HEK293 (cell line): ENCODE measurements at regions not wholly inside any gene's neighbourhood (a gene's known extent, or its start where the extent isn't known, plus 50 kb on each side); places are given as distances from the start of the nearest gene placed in this dataset.

ENCODE experiments used
- CTCF ChIA-PET: fragments of 350-600 bp; formaldehyde crosslinking; extraction: SDS; loops from one replicate; lab custom pipeline; 2021; ENCODE audit warnings: antibody characterized with exemption; lab: Yijun Ruan, JAX
- POLR2A ChIA-PET: fragments of 300-600 bp; formaldehyde crosslinking; extraction: SDS; loops from one replicate; lab custom pipeline; 2020; ENCODE audit warnings: antibody characterized with exemption, inconsistent platforms; lab: Yijun Ruan, JAX
- H3K27ac ChIP-seq: fragments of 200-500 bp; sonication (Bioruptor generic); 2 replicates; pipeline ENCODE4 v1.5.1; 2014; ENCODE audit warnings: low read depth, low read length, control low read depth, inconsistent platforms; ENCODE audit errors: extremely low read depth
- H3K36me3 ChIP-seq, 2 experiments: fragments of 200-500 bp in 1 of 2; sonication (Bioruptor generic) in 1 of 2; 1 replicate in 1 of 2; 2 replicates in 1 of 2; pipeline ENCODE4 v1.5.1; 2014 to 2017; ENCODE audit warnings: inconsistent platforms in 2 of 2, low read length in 2 of 2; ENCODE audit not compliant: control insufficient read depth in 2 of 2, insufficient read depth in 1 of 2
- H3K4me1 ChIP-seq: fragments of 200-500 bp; sonication (Bioruptor generic); 2 replicates; pipeline ENCODE4 v1.5.1; 2014; ENCODE audit warnings: mild to moderate bottlenecking, low read length, inconsistent platforms; ENCODE audit not compliant: control insufficient read depth, insufficient read depth
- H3K4me3 ChIP-seq: 2 replicates; pipeline ENCODE4 v1.5.1; 2011; ENCODE audit warnings: low read depth, mild to moderate bottlenecking, control low read depth, low read length, moderate library complexity
- H3K9me3 ChIP-seq: fragments of 200-500 bp; sonication (Bioruptor generic); 2 replicates; pipeline ENCODE4 v1.5.1; 2014; ENCODE audit warnings: low read depth, low read length, inconsistent platforms; ENCODE audit not compliant: control insufficient read depth, insufficient read depth
- BCL11A ChIP-seq: fragments of 450-650 bp; formaldehyde crosslinking; IDR thresholded peaks from 2 replicates; pipeline ENCODE4 v1.5.1; 2016; ENCODE audit warnings: low read depth, missing biosample characterization, missing genetic modification characterization
- KLF17 ChIP-seq: fragments of 450-650 bp; formaldehyde crosslinking; IDR thresholded peaks from 2 replicates; pipeline ENCODE4 v1.5.1; 2016; ENCODE audit warnings: missing biosample characterization, missing genetic modification characterization
- PRDM6 ChIP-seq: fragments of 450-650 bp; formaldehyde crosslinking; IDR thresholded peaks from 2 replicates; pipeline ENCODE4 v1.5.1; 2017; ENCODE audit warnings: missing biosample characterization, missing genetic modification characterization
- ZNF114 ChIP-seq: fragments of 450-650 bp; formaldehyde crosslinking; IDR thresholded peaks from 2 replicates; pipeline ENCODE4 v1.5.0; 2017; ENCODE audit warnings: missing biosample characterization, missing genetic modification characterization
- ZNF132 ChIP-seq: fragments of 450-650 bp; formaldehyde crosslinking; IDR thresholded peaks from 2 replicates; pipeline ENCODE4 v1.5.1; 2017; ENCODE audit warnings: missing biosample characterization, missing genetic modification characterization, borderline replicate concordance
- ZNF140 ChIP-seq: fragments of 450-650 bp; formaldehyde crosslinking; IDR thresholded peaks from 2 replicates; pipeline ENCODE4 v1.5.1; 2016; ENCODE audit warnings: missing biosample characterization, missing genetic modification characterization
- ZNF16 ChIP-seq: fragments of 450-650 bp; formaldehyde crosslinking; IDR thresholded peaks from 2 replicates; pipeline ENCODE4 v1.5.1; 2016; ENCODE audit warnings: low read depth, missing biosample characterization, missing genetic modification characterization
- ZNF223 ChIP-seq: fragments of 450-650 bp; formaldehyde crosslinking; IDR thresholded peaks from 2 replicates; pipeline ENCODE4 v1.5.1; 2016; ENCODE audit warnings: missing biosample characterization, missing genetic modification characterization
- ZNF24 ChIP-seq: fragments of 450-650 bp; formaldehyde crosslinking; IDR thresholded peaks from 2 replicates; pipeline ENCODE4 v1.5.1; 2016; ENCODE audit warnings: missing biosample characterization, missing genetic modification characterization
- ZNF341 ChIP-seq: fragments of 450-650 bp; formaldehyde crosslinking; IDR thresholded peaks from 2 replicates; pipeline ENCODE4; 2016; ENCODE audit warnings: low read depth, missing biosample characterization, missing genetic modification characterization
- ZNF404 ChIP-seq: fragments of 450-650 bp; formaldehyde crosslinking; IDR thresholded peaks from 2 replicates; pipeline ENCODE4 v1.5.1; 2017; ENCODE audit warnings: missing biosample characterization, missing genetic modification characterization
- ZNF416 ChIP-seq: fragments of 450-650 bp; formaldehyde crosslinking; IDR thresholded peaks from 2 replicates; pipeline ENCODE4 v1.5.1; 2016; ENCODE audit warnings: missing biosample characterization, missing genetic modification characterization
- ZNF514 ChIP-seq: fragments of 450-650 bp; formaldehyde crosslinking; IDR thresholded peaks from 2 replicates; pipeline ENCODE4 v1.5.1; 2016; ENCODE audit warnings: missing biosample characterization, missing genetic modification characterization
- ZNF555 ChIP-seq: fragments of 450-650 bp; formaldehyde crosslinking; conservative IDR thresholded peaks from 2 replicates; pipeline ENCODE4 v1.5.1; 2017; ENCODE audit warnings: missing biosample characterization, mild to moderate bottlenecking, missing genetic modification characterization, inconsistent platforms
- ZNF610 ChIP-seq: fragments of 450-650 bp; formaldehyde crosslinking; IDR thresholded peaks from 2 replicates; pipeline ENCODE4 v1.5.1; 2016; ENCODE audit warnings: missing biosample characterization, missing genetic modification characterization, borderline replicate concordance
- ZNF704 ChIP-seq: fragments of 450-650 bp; formaldehyde crosslinking; IDR thresholded peaks from 2 replicates; pipeline ENCODE4 v1.5.1; 2016; ENCODE audit warnings: missing biosample characterization, missing genetic modification characterization
- ZNF747 ChIP-seq: fragments of 450-650 bp; formaldehyde crosslinking; IDR thresholded peaks from 2 replicates; pipeline ENCODE4 v1.5.1; 2016; ENCODE audit warnings: missing biosample characterization, missing genetic modification characterization
- ZNF76 ChIP-seq: fragments of 450-650 bp; formaldehyde crosslinking; IDR thresholded peaks from 2 replicates; pipeline ENCODE4; 2016; ENCODE audit warnings: low read depth, missing biosample characterization, missing genetic modification characterization, borderline replicate concordance
- ZNF768 ChIP-seq: fragments of 450-650 bp; formaldehyde crosslinking; IDR thresholded peaks from 2 replicates; pipeline ENCODE4 v1.5.1; 2018; ENCODE audit warnings: missing biosample characterization, mild to moderate bottlenecking, missing genetic modification characterization
- ZNF776 ChIP-seq: fragments of 450-650 bp; formaldehyde crosslinking; IDR thresholded peaks from 2 replicates; pipeline ENCODE4 v1.5.0; 2017; ENCODE audit warnings: missing biosample characterization, missing genetic modification characterization, borderline replicate concordance
- ZNF837 ChIP-seq: fragments of 450-650 bp; formaldehyde crosslinking; IDR thresholded peaks from 2 replicates; pipeline ENCODE4 v1.5.1; 2016; ENCODE audit warnings: missing biosample characterization, missing genetic modification characterization
- ZSCAN30 ChIP-seq: fragments of 450-650 bp; IDR thresholded peaks from 2 replicates; pipeline ENCODE4 v1.5.1; 2018; ENCODE audit warnings: missing biosample characterization, mild to moderate bottlenecking, missing genetic modification characterization, moderate library complexity
- TF ChIP-seq, protein P1 (sequence below): IDR thresholded peaks from 2 replicates; pipeline ENCODE4 v1.6.1; 2011; ENCODE audit warnings: mild to moderate bottlenecking, low read depth, low read length, borderline replicate concordance
- TF ChIP-seq, protein P2 (sequence below): fragments of 450-650 bp; formaldehyde crosslinking; IDR thresholded peaks from 2 replicates; pipeline ENCODE4 v1.5.1; 2016; ENCODE audit warnings: missing biosample characterization, missing genetic modification characterization

- POLR2A ChIA-PET: no interaction called here
- no peak overlapping the region for H3K27ac ChIP-seq
- H3K36me3 ChIP-seq: no peaks in the 10 kb centered on the region
- TF ChIP-seq ZNF837 (tag by site-specific recombination) (no peak), ZNF24 (tag by site-specific recombination) (no peak), ZNF610 (no peak), ZNF223 (tag by site-specific recombination) (no peak), ZNF132 (tag by site-specific recombination) (no peak), ZNF514 (tag by site-specific recombination) (no peak), ZNF555 (tag by site-specific recombination) (no peak), ZNF16 (tag by site-specific recombination) (no peak), PRDM6 (no peak), ZNF704 (tag by site-specific recombination) (no peak), ZSCAN30 (no peak), ZNF776 (tag by site-specific recombination) (no peak), ZNF76 (tag by site-specific recombination) (no peak), KLF17 (tag by site-specific recombination) (no peak), BCL11A (no peak)
- TF ChIP-seq, protein P1, sequence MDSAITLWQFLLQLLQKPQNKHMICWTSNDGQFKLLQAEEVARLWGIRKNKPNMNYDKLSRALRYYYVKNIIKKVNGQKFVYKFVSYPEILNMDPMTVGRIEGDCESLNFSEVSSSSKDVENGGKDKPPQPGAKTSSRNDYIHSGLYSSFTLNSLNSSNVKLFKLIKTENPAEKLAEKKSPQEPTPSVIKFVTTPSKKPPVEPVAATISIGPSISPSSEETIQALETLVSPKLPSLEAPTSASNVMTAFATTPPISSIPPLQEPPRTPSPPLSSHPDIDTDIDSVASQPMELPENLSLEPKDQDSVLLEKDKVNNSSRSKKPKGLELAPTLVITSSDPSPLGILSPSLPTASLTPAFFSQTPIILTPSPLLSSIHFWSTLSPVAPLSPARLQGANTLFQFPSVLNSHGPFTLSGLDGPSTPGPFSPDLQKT: no peak
- H3K9me3 ChIP-seq: peaks cover 7% of the 10 kb centered on the region
- H3K4me1 ChIP-seq: no peaks in the 10 kb centered on the region
- H3K4me3 ChIP-seq: no peak overlapping the region
- CTCF ChIA-PET: no interaction called here
Observed at GRCh38 chrX:78387364-78387763, 60.0 kb upstream of the CYSLTR1 start.

DNA sequence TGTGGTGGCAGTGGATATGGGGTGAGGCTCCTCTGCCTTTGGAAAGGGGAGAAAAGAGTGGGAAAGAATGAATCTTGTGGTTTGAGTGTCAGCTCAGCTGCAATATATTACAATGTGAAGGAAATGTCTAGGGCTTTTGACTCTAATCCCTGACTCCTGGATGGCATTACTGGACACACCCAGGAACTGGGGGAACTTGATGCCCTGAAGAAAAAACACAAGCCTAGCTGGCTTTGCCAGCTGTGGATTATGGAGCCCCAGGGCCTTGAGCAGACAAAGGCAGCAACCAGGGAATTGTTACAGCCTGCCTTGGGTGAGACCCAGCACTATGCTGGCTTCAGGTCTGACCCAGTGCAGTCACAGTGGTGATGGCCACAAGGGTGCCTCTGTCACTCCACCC lies 57.1 kb upstream of the CYSLTR1 start:
- TF ChIP-seq ZNF404: no peak
- TF ChIP-seq, protein P2, sequence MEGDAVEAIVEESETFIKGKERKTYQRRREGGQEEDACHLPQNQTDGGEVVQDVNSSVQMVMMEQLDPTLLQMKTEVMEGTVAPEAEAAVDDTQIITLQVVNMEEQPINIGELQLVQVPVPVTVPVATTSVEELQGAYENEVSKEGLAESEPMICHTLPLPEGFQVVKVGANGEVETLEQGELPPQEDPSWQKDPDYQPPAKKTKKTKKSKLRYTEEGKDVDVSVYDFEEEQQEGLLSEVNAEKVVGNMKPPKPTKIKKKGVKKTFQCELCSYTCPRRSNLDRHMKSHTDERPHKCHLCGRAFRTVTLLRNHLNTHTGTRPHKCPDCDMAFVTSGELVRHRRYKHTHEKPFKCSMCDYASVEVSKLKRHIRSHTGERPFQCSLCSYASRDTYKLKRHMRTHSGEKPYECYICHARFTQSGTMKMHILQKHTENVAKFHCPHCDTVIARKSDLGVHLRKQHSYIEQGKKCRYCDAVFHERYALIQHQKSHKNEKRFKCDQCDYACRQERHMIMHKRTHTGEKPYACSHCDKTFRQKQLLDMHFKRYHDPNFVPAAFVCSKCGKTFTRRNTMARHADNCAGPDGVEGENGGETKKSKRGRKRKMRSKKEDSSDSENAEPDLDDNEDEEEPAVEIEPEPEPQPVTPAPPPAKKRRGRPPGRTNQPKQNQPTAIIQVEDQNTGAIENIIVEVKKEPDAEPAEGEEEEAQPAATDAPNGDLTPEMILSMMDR (tag by site-specific recombination): no peak
- no peak for TF ChIP-seq ZNF768
- no peak for TF ChIP-seq ZNF140 (tag by site-specific recombination)
- no peak for TF ChIP-seq ZNF704 (tag by site-specific recombination)
- TF ChIP-seq ZNF114 (tag by site-specific recombination): no peak
- no peak for TF ChIP-seq BCL11A
- TF ChIP-seq ZNF416 (tag by site-specific recombination): no peak
- no peak for TF ChIP-seq ZNF341 (tag by site-specific recombination)
- no peak for TF ChIP-seq ZNF747 (tag by site-specific recombination)
- TF ChIP-seq, all 188 proteins: peak for 0
- H3K4me1 ChIP-seq: no peaks in the 10 kb centered on the region
- ChIA-PET CTCF (no interaction called here), POLR2A (no interaction called here)
- peaks cover 2% of the 10 kb centered on the region for H3K9me3 ChIP-seq
- H3K27ac ChIP-seq: no peak overlapping the region
- no peak overlapping the region for H3K4me3 ChIP-seq
- no peaks in the 10 kb centered on the region for H3K36me3 ChIP-seq
